Ishikawa (cell line): ENCODE measurements at regions not wholly inside any gene's neighbourhood (a gene's known extent, or its start where the extent isn't known, plus 50 kb on each side); places are given as distances from the start of the nearest gene placed in this dataset.

Experiments
- CEBPB ChIP-seq: IDR thresholded peaks from 2 replicates; pipeline ENCODE4 v1.6.1; 2012
- TAF1 ChIP-seq: IDR thresholded peaks from 2 replicates; pipeline ENCODE4 v1.6.1; 2012; ENCODE audit warnings: low read depth, mild to moderate bottlenecking

DNA sequence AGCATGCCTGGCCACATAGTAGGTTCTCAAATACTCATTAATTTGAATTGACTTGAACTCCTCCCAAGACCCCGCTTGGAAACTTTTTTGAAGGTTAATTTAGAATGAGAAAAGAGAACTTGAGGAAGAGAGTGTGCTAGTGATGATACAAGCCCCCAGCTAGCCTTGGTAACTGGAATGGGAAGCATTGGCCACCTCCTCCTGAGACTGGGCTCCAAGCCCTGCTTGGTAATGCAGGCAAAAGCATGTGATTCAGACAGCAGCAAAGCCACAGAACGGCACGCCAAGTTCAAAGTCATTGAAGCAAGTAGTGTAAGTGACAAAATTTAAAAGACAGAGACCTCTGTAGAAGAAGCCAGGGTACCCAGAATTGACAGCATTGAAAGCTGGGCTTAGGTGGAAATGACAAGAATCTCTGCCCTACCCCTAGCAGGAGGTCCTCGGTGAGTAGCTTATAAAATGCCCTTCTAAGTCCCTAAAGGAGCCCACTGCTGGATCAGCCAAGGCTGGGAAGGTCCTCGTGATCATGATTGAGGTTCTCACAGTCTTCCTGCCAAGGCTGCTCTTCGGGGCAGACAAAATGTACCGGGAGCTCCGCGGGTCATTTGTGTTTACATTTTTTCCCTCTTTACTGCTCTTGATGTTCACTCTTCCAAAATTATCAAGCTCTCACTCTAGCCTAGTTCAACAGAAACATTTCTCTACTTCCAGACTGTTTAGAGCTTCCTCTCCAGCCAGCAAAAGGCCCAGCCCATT lies 99.4 kb downstream of the TSEN15 start:
- TF ChIP-seq CEBPB: no peak
- TF ChIP-seq TAF1: no peak
